GM12891 (cell line): ENCODE measurements at regions not wholly inside any gene's neighbourhood (a gene's known extent, or its start where the extent isn't known, plus 50 kb on each side); places are given as distances from the start of the nearest gene placed in this dataset.

Experiments
- PAX5 ChIP-seq: IDR thresholded peaks from 2 replicates; pipeline ENCODE4 v1.6.1; 2011; ENCODE audit warnings: low read length, moderate library complexity, mild to moderate bottlenecking; ENCODE audit not compliant: insufficient read depth, severe bottlenecking
- POLR2A ChIP-seq: IDR thresholded peaks from 2 replicates; pipeline ENCODE4 v1.6.1; 2011; ENCODE audit warnings: low read depth, low read length, control low read depth
- POLR2AphosphoS5 ChIP-seq: IDR thresholded peaks from 2 replicates; pipeline ENCODE4 v1.6.1; 2011; ENCODE audit warnings: low read depth, low read length, control low read depth
- POU2F2 ChIP-seq: IDR thresholded peaks from 2 replicates; pipeline ENCODE4 v1.6.1; 2011; ENCODE audit warnings: low read depth, mild to moderate bottlenecking, control low read depth, low read length, moderate library complexity
- SPI1 ChIP-seq: IDR thresholded peaks from 2 replicates; pipeline ENCODE4 v1.6.1; 2011; ENCODE audit warnings: low read depth, low read length, control low read depth
- TAF1 ChIP-seq: IDR thresholded peaks from 2 replicates; pipeline ENCODE4 v1.6.1; 2011; ENCODE audit warnings: low read depth, low read length, control low read depth

- TF ChIP-seq POLR2A (no peak), POLR2AphosphoS5 (no peak), PAX5 (no peak), TAF1 (no peak), SPI1 (no peak), POU2F2 (no peak)
Observed at GRCh38 chr16:73614131-73614530, 566.2 kb upstream of the ZFHX3 start.
